ENCODE measurements at regions not wholly inside any gene's neighbourhood (a gene's known extent, or its start where the extent isn't known, plus 50 kb on each side); places are given as distances from the start of the nearest gene placed in this dataset.
"Not testable (repeated sequence)": the region's sequence is repeated elsewhere in the genome, so short reads cannot be mapped to it uniquely, and the experiment has no call there.

- not testable (repeated sequence) for H3K36me3 ChIP-seq (ENCODE audit: control insufficient read depth in 2 of 2, insufficient read depth in 2 of 2, low read length in 1 of 2); H3K4me3 ChIP-seq (ENCODE audit: low read depth in 1 of 2, low read length in 2 of 2); H3K27ac ChIP-seq (ENCODE audit: low read depth in 2 of 2, low read length in 1 of 2); H3K9me3 ChIP-seq (ENCODE audit: control insufficient read depth in 2 of 2, insufficient read depth in 1 of 2, low read depth in 1 of 2, low read length in 1 of 2); H3K27me3 ChIP-seq (ENCODE audit: control insufficient read depth in 1 of 2, insufficient read depth in 2 of 2, low read length in 2 of 2); H3K4me1 ChIP-seq (ENCODE audit: control insufficient read depth in 2 of 2, insufficient read depth in 2 of 2, low read length in 1 of 2)
- 4% methylated on average over 5 of the region's 5 CpGs for WGBS, 2 donors
These were observed 128.0 kb upstream of the PABPC3 start for GRCh38 chr13:24967970-24968369.

- H3K4me3 ChIP-seq (ENCODE audit: low read depth in 1 of 2, low read length in 2 of 2); H3K4me1 ChIP-seq (ENCODE audit: control insufficient read depth in 2 of 2, insufficient read depth in 2 of 2, low read length in 1 of 2); H3K27ac ChIP-seq (ENCODE audit: low read depth in 2 of 2, low read length in 1 of 2): not testable (repeated sequence)
These were observed 127.5 kb upstream of the PABPC3 start for GRCh38 chr13:24968416-24968815.

GRCh38 chr13:24973102-24973501 lies 122.8 kb upstream of the PABPC3 start:
- WGBS, 2 donors = 86 to 91% methylated on average over 9 of the region's 9 CpGs
- H3K27ac ChIP-seq (ENCODE audit: low read depth in 2 of 2, low read length in 1 of 2); H3K36me3 ChIP-seq (ENCODE audit: control insufficient read depth in 2 of 2, insufficient read depth in 2 of 2, low read length in 1 of 2); H3K9me3 ChIP-seq (ENCODE audit: control insufficient read depth in 2 of 2, insufficient read depth in 1 of 2, low read depth in 1 of 2, low read length in 1 of 2); H3K27me3 ChIP-seq (ENCODE audit: control insufficient read depth in 1 of 2, insufficient read depth in 2 of 2, low read length in 2 of 2); H3K4me3 ChIP-seq (ENCODE audit: low read depth in 1 of 2, low read length in 2 of 2); H3K4me1 ChIP-seq (ENCODE audit: control insufficient read depth in 2 of 2, insufficient read depth in 2 of 2, low read length in 1 of 2): not testable (repeated sequence)

More at GRCh38 chr13:24968416-24968815, 127.5 kb upstream of the PABPC3 start:
- H3K36me3 ChIP-seq (ENCODE audit: control insufficient read depth in 2 of 2, insufficient read depth in 2 of 2, low read length in 1 of 2); H3K27me3 ChIP-seq (ENCODE audit: control insufficient read depth in 1 of 2, insufficient read depth in 2 of 2, low read length in 2 of 2); H3K9me3 ChIP-seq (ENCODE audit: control insufficient read depth in 2 of 2, insufficient read depth in 1 of 2, low read depth in 1 of 2, low read length in 1 of 2): not testable (repeated sequence)
- 43 to 49% methylated on average over 2 of the region's 2 CpGs for WGBS, 2 donors

- not testable (repeated sequence) for H3K27ac ChIP-seq (ENCODE audit: low read depth in 2 of 2, low read length in 1 of 2); H3K4me1 ChIP-seq (ENCODE audit: control insufficient read depth in 2 of 2, insufficient read depth in 2 of 2, low read length in 1 of 2); H3K27me3 ChIP-seq (ENCODE audit: control insufficient read depth in 1 of 2, insufficient read depth in 2 of 2, low read length in 2 of 2); H3K9me3 ChIP-seq (ENCODE audit: control insufficient read depth in 2 of 2, insufficient read depth in 1 of 2, low read depth in 1 of 2, low read length in 1 of 2); H3K36me3 ChIP-seq (ENCODE audit: control insufficient read depth in 2 of 2, insufficient read depth in 2 of 2, low read length in 1 of 2); H3K4me3 ChIP-seq (ENCODE audit: low read depth in 1 of 2, low read length in 2 of 2)
- WGBS, 2 donors = 27 to 50% methylated on average over 3 of the region's 3 CpGs
These were observed 114.6 kb upstream of the PABPC3 start for GRCh38 chr13:24981181-24981803.

GRCh38 chr13:24982333-24982999 lies 113.5 kb upstream of the PABPC3 start:
- peaks cover 0 to 3% of the 10 kb centered on the region in 2 donors for H3K27me3 ChIP-seq (ENCODE audit: control insufficient read depth in 1 of 2, insufficient read depth in 2 of 2, low read length in 2 of 2)
- H3K9me3 ChIP-seq (ENCODE audit: control insufficient read depth in 2 of 2, insufficient read depth in 1 of 2, low read depth in 1 of 2, low read length in 1 of 2) = no peaks in the 10 kb centered on the region
- no peak overlapping the region for H3K27ac ChIP-seq (ENCODE audit: low read depth in 2 of 2, low read length in 1 of 2)
- H3K4me1 ChIP-seq (ENCODE audit: control insufficient read depth in 2 of 2, insufficient read depth in 2 of 2, low read length in 1 of 2) = no peaks in the 10 kb centered on the region
- no peaks in the 10 kb centered on the region for H3K36me3 ChIP-seq (ENCODE audit: control insufficient read depth in 2 of 2, insufficient read depth in 2 of 2, low read length in 1 of 2)
- WGBS, 2 donors = 43 to 50% methylated on average over 11 of the region's 11 CpGs
- no peak overlapping the region for H3K4me3 ChIP-seq (ENCODE audit: low read depth in 1 of 2, low read length in 2 of 2)

GRCh38 chr13:24983094-24983493 lies 112.8 kb upstream of the PABPC3 start:
- peaks cover 2 to 3% of the 10 kb centered on the region in 2 donors for H3K27me3 ChIP-seq (ENCODE audit: control insufficient read depth in 1 of 2, insufficient read depth in 2 of 2, low read length in 2 of 2)
- no peaks in the 10 kb centered on the region for H3K4me1 ChIP-seq (ENCODE audit: control insufficient read depth in 2 of 2, insufficient read depth in 2 of 2, low read length in 1 of 2)
- no peak overlapping the region for H3K27ac ChIP-seq (ENCODE audit: low read depth in 2 of 2, low read length in 1 of 2)
- H3K36me3 ChIP-seq (ENCODE audit: control insufficient read depth in 2 of 2, insufficient read depth in 2 of 2, low read length in 1 of 2) = no peaks in the 10 kb centered on the region
- 72 to 83% methylated on average over 8 of the region's 8 CpGs for WGBS, 2 donors
- no peaks in the 10 kb centered on the region for H3K9me3 ChIP-seq (ENCODE audit: control insufficient read depth in 2 of 2, insufficient read depth in 1 of 2, low read depth in 1 of 2, low read length in 1 of 2)
- no peak overlapping the region for H3K4me3 ChIP-seq (ENCODE audit: low read depth in 1 of 2, low read length in 2 of 2)

- Histone ChIP-seq H3K4me1 (ENCODE audit: control insufficient read depth in 2 of 2, insufficient read depth in 2 of 2, low read length in 1 of 2) (no peaks in the 10 kb centered on the region), H3K27ac (ENCODE audit: low read depth in 2 of 2, low read length in 1 of 2) (no peak overlapping the region), H3K4me3 (ENCODE audit: low read depth in 1 of 2, low read length in 2 of 2) (no peak overlapping the region), H3K36me3 (ENCODE audit: control insufficient read depth in 2 of 2, insufficient read depth in 2 of 2, low read length in 1 of 2) (no peaks in the 10 kb centered on the region), H3K27me3 (ENCODE audit: control insufficient read depth in 1 of 2, insufficient read depth in 2 of 2, low read length in 2 of 2) (peaks cover 2 to 3% of the 10 kb centered on the region in 2 donors), H3K9me3 (ENCODE audit: control insufficient read depth in 2 of 2, insufficient read depth in 1 of 2, low read depth in 1 of 2, low read length in 1 of 2) (no peaks in the 10 kb centered on the region)
- WGBS, 2 donors = 78 to 80% methylated on average over 5 of the region's 5 CpGs
These were observed 111.8 kb upstream of the PABPC3 start for GRCh38 chr13:24984134-24984533.

- no peaks in the 10 kb centered on the region for H3K36me3 ChIP-seq (ENCODE audit: control insufficient read depth in 2 of 2, insufficient read depth in 2 of 2, low read length in 1 of 2)
- no peak overlapping the region for H3K27ac ChIP-seq (ENCODE audit: low read depth in 2 of 2, low read length in 1 of 2)
- WGBS, 2 donors = 84 to 86% methylated on average over 5 of the region's 5 CpGs
- H3K27me3 ChIP-seq (ENCODE audit: control insufficient read depth in 1 of 2, insufficient read depth in 2 of 2, low read length in 2 of 2) = peaks cover 2 to 3% of the 10 kb centered on the region in 2 donors
- no peak overlapping the region for H3K4me3 ChIP-seq (ENCODE audit: low read depth in 1 of 2, low read length in 2 of 2)
- H3K4me1 ChIP-seq (ENCODE audit: control insufficient read depth in 2 of 2, insufficient read depth in 2 of 2, low read length in 1 of 2) = no peaks in the 10 kb centered on the region
- H3K9me3 ChIP-seq (ENCODE audit: control insufficient read depth in 2 of 2, insufficient read depth in 1 of 2, low read depth in 1 of 2, low read length in 1 of 2) = no peaks in the 10 kb centered on the region
These were observed 110.8 kb upstream of the PABPC3 start for GRCh38 chr13:24985107-24985506.

GRCh38 chr13:24985896-24986295 lies 110.0 kb upstream of the PABPC3 start:
- Histone ChIP-seq H3K36me3 (ENCODE audit: control insufficient read depth in 2 of 2, insufficient read depth in 2 of 2, low read length in 1 of 2) (no peaks in the 10 kb centered on the region), H3K27me3 (ENCODE audit: control insufficient read depth in 1 of 2, insufficient read depth in 2 of 2, low read length in 2 of 2) (peaks cover 2 to 3% of the 10 kb centered on the region in 2 donors), H3K9me3 (ENCODE audit: control insufficient read depth in 2 of 2, insufficient read depth in 1 of 2, low read depth in 1 of 2, low read length in 1 of 2) (no peaks in the 10 kb centered on the region), H3K4me3 (ENCODE audit: low read depth in 1 of 2, low read length in 2 of 2) (no peak overlapping the region), H3K27ac (ENCODE audit: low read depth in 2 of 2, low read length in 1 of 2) (no peak overlapping the region), H3K4me1 (ENCODE audit: control insufficient read depth in 2 of 2, insufficient read depth in 2 of 2, low read length in 1 of 2) (no peaks in the 10 kb centered on the region)
- WGBS, 2 donors = 65 to 71% methylated on average over 2 of the region's 2 CpGs

- Histone ChIP-seq H3K4me3 (ENCODE audit: low read depth in 1 of 2, low read length in 2 of 2) (no peak overlapping the region), H3K27ac (ENCODE audit: low read depth in 2 of 2, low read length in 1 of 2) (no peak overlapping the region), H3K36me3 (ENCODE audit: control insufficient read depth in 2 of 2, insufficient read depth in 2 of 2, low read length in 1 of 2) (no peaks in the 10 kb centered on the region), H3K27me3 (ENCODE audit: control insufficient read depth in 1 of 2, insufficient read depth in 2 of 2, low read length in 2 of 2) (peaks cover 2 to 3% of the 10 kb centered on the region in 2 donors), H3K4me1 (ENCODE audit: control insufficient read depth in 2 of 2, insufficient read depth in 2 of 2, low read length in 1 of 2) (no peaks in the 10 kb centered on the region), H3K9me3 (ENCODE audit: control insufficient read depth in 2 of 2, insufficient read depth in 1 of 2, low read depth in 1 of 2, low read length in 1 of 2) (no peaks in the 10 kb centered on the region)
- WGBS, 2 donors = 74 to 76% methylated on average over 9 of the region's 9 CpGs
These were observed 109.1 kb upstream of the PABPC3 start for GRCh38 chr13:24986826-24987225.

Data from esophagus (tissue), 2 donors.